Stimulated activated naive CD8-positive, alpha-beta T cell treated with anti-CD3 and anti-CD28 coated beads, Interleukin-15, amount 100 ng/mL, for 72 hours (primary cell): ENCODE measurements at regions not wholly inside any gene's neighbourhood (a gene's known extent, or its start where the extent isn't known, plus 50 kb on each side); places are given as distances from the start of the nearest gene placed in this dataset.
A peak's percentile ranks its signal among the peaks of the same experiment; 100 is the strongest.

Experiments used
- ATAC-seq: fragments of 150-1000 bp; cut with Tn5 transposase; 2 replicates; pipeline ENCODE4 v1.10.0; 2021; ENCODE audit warnings: mild to moderate bottlenecking, moderate library complexity
- DNase-seq, 2 donors: peaks; one replicate each; pipeline ENCODE4 v3.0.0; 2021 to 2022
- H3K27ac Mint-ChIP-seq, 2 donors: one replicate each; pipeline ENCODE4 v1.8.0; 2022; ENCODE audit warnings: mild to moderate bottlenecking in 2 of 2, mixed read lengths in 2 of 2, moderate library complexity in 2 of 2
- H3K27me3 Mint-ChIP-seq: one replicate; pipeline ENCODE4 v1.8.0; 2022; ENCODE audit warnings: mixed read lengths
- H3K4me1 Mint-ChIP-seq: one replicate; pipeline ENCODE4 v1.8.0; 2022; ENCODE audit warnings: mild to moderate bottlenecking, mixed read lengths
- H3K4me3 Mint-ChIP-seq, 2 donors: one replicate each; pipeline ENCODE4 v1.8.0; 2022; ENCODE audit warnings: mild to moderate bottlenecking in 2 of 2, mixed read lengths in 2 of 2, moderate library complexity in 1 of 2
- H3K9me3 Mint-ChIP-seq, 2 donors: one replicate each; pipeline ENCODE4 v1.8.0; 2022; ENCODE audit warnings: mixed read lengths in 2 of 2

DNA sequence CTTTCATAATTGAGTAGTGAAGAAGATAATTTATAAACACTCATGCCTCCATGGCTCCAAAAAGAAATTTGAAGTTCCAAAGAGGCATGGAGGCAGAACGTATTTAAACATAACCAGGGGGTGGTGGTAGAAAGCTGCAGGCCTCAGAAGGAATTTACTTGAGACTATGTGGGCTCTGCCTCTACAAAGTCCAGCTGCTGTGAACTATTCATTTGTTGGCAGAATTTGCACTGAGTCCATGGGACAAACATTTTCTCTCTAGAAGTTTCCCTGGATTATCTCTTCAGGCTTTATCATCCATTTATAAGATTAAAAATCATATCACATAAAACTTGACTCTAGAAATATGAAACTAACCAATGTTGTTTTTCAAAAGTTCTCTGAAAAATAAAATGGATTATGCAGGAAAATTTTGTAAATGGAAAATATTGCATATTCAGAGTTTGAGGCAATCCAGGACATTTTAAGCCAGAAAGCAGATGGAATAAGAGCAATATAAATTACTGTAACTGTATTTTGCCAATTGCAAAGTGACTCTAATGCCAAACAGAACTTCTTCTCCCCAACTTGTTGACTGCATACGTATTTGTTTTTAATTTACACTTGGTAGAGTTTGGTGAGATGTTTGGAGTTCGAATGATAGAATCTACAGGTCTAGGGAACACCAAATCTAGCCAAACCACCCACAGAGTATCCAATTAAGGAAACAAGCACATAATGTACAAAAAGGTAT lies 258.2 kb downstream of the ENC1 start:
- Mint-ChIP-seq H3K4me3 (no peak overlapping the region), H3K27ac (no peak overlapping the region), H3K9me3 (no peaks in the 10 kb centered on the region), H3K4me1 (no peaks in the 10 kb centered on the region), H3K27me3 (peaks cover 16% of the 10 kb centered on the region)
- DNase-seq (no peak), ATAC-seq (no peak)

DNA sequence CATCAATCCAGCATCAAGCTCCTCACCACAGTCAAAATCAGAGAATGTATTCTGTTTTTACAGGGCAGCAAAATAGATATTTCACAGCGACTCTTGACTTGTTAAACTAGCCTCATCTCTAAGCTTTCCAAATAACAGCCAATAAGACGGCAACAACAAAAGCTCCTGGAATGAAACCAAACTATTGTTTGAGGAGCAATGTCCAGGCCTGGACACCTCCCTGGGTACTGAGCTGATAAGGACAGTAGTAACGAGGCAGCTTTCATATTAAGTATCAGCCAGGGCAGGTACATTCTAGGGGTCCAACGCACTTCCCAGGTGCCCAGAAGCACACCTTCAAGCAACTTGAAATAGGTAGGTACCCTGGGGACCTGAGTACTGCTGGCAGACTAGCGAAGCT lies 260.3 kb downstream of the ENC1 start:
- no peaks in the 10 kb centered on the region for H3K9me3 Mint-ChIP-seq
- H3K27ac Mint-ChIP-seq = no peak overlapping the region
- DNase-seq (no peak), ATAC-seq (no peak)
- no peaks in the 10 kb centered on the region for H3K4me1 Mint-ChIP-seq
- no peak overlapping the region for H3K4me3 Mint-ChIP-seq
- H3K27me3 Mint-ChIP-seq = peaks cover 16% of the 10 kb centered on the region

- Mint-ChIP-seq H3K27me3 (peaks cover 9% of the 10 kb centered on the region), H3K4me1 (no peaks in the 10 kb centered on the region), H3K9me3 (no peaks in the 10 kb centered on the region), H3K4me3 (no peak overlapping the region), H3K27ac (no peak overlapping the region)
- DNase-seq (no peak), ATAC-seq (no peak)
Measured at GRCh38 chr5:74378464-74378863, 262.1 kb downstream of the ENC1 start.

- H3K4me3 Mint-ChIP-seq = no peak overlapping the region
- H3K27me3 Mint-ChIP-seq = peaks cover 8% of the 10 kb centered on the region
- DNase-seq (no peak), ATAC-seq (no peak)
- no peaks in the 10 kb centered on the region for H3K4me1 Mint-ChIP-seq
- no peak overlapping the region for H3K27ac Mint-ChIP-seq
- H3K9me3 Mint-ChIP-seq = no peaks in the 10 kb centered on the region
Measured at GRCh38 chr5:74376187-74376586, 264.3 kb downstream of the ENC1 start.

DNA sequence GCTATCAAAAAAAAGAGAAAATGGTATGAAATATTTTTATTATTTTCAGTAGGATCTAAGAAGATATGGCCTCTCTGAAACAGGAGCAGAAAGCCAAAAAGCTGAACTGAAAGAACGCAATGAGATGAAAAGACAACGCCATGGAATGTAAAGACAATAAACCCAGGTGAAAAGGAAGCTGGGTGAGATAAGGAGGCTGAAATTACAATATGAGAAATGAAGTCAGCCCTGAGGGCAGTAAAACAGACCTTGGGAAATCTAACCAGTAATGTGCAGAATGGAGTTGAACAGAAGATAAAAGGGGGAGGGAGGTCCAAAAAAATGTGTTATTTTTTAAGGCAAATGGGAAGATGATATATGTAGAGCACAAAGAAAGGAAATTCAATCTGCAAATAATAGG lies 265.3 kb downstream of the ENC1 start:
- no peak for ATAC-seq
- Mint-ChIP-seq H3K27ac (no peak overlapping the region), H3K27me3 (peaks cover 8% of the 10 kb centered on the region), H3K4me3 (no peak overlapping the region), H3K9me3 (no peaks in the 10 kb centered on the region), H3K4me1 (no peaks in the 10 kb centered on the region)
- DNase-seq = no peak

GRCh38 chr5:74374656-74375055 lies 265.9 kb downstream of the ENC1 start:
- DNase-seq (no peak), ATAC-seq (peak; percentile 54)
- H3K27me3 Mint-ChIP-seq = peaks cover 8% of the 10 kb centered on the region
- H3K4me1 Mint-ChIP-seq = no peaks in the 10 kb centered on the region
- H3K27ac Mint-ChIP-seq = no peak overlapping the region
- no peak overlapping the region for H3K4me3 Mint-ChIP-seq
- H3K9me3 Mint-ChIP-seq = no peaks in the 10 kb centered on the region

DNA sequence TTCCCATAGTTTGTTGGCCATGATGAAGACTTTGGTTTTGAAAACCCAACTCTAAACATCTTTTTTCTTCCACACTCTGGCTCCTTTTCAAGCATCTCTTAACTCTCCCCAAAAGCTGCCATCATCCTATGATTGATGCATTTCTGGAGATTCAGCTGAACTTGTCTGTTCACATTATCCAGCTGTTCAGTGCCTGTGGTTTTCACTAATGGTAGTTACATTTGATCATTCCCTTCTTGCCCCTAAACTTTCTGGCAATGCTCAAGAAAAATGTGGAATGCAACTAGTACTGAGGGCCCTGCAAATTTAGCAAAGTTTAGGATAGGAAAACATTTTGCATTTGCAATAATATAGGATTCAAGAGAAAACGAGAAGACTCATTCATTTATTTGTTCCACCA lies 267.5 kb downstream of the ENC1 start:
- ATAC-seq = no peak
- no peaks in the 10 kb centered on the region for H3K27me3 Mint-ChIP-seq
- no peak overlapping the region for H3K27ac Mint-ChIP-seq
- H3K4me1 Mint-ChIP-seq = no peaks in the 10 kb centered on the region
- no peak overlapping the region for H3K4me3 Mint-ChIP-seq
- no peak for DNase-seq
- H3K9me3 Mint-ChIP-seq = no peaks in the 10 kb centered on the region

- Mint-ChIP-seq H3K9me3 (no peaks in the 10 kb centered on the region), H3K27me3 (no peaks in the 10 kb centered on the region), H3K4me1 (no peaks in the 10 kb centered on the region), H3K27ac (no peak overlapping the region), H3K4me3 (no peak overlapping the region)
- ATAC-seq = no peak
- DNase-seq = no peak
Measured at GRCh38 chr5:74372502-74373064, 267.9 kb downstream of the ENC1 start.

DNA sequence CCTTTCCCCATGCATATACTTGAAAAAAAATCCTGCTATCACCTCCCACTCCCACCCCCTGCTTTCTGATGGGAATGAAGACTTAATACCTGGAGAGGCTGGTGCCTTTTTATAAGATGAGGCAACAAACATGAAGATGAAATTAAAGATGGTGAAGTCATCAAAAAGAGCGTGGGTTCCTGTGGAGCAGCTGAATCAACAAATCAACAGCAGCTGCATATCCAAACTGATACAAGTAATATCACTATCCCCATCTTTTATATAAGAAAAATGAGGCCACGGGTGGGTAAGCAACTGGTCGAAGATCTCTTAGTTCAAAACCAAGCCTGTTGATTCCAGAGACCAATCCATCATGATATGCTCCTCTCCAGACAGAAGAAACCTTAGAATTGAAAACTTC lies 268.5 kb downstream of the ENC1 start:
- H3K4me1 Mint-ChIP-seq = no peaks in the 10 kb centered on the region

DNA sequence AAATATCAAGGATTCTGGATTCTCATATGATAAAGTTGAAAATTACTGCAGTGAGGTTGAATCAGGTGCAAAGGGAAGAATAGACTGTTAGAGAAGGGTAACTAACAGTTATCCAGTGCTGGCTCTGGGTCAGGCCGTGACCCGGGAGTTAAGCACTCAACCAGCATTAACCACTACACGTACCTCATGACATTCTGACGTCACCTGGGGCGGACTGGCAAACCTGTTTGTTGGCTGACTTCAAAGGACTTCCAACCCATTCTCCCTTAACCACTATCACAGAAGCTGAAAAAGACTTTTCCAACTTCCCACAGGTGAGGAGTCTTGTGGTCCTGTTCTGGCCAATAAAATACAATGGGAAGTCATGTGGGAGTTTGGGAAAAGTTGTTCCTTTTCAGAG lies 268.9 kb downstream of the ENC1 start:
- Mint-ChIP-seq H3K9me3 (no peaks in the 10 kb centered on the region), H3K4me3 (no peak overlapping the region), H3K4me1 (no peaks in the 10 kb centered on the region), H3K27ac (peak overlapping the region in 1 of 2 donors; percentile 43), H3K27me3 (no peaks in the 10 kb centered on the region)
- ATAC-seq (no peak), DNase-seq (no peak)

More for the DNA sequence above, 268.5 kb downstream of the ENC1 start:
- Mint-ChIP-seq H3K27ac (no peak overlapping the region), H3K27me3 (no peaks in the 10 kb centered on the region), H3K9me3 (no peaks in the 10 kb centered on the region), H3K4me3 (no peak overlapping the region)
- no peak for DNase-seq
- no peak for ATAC-seq

GRCh38 chr5:74370168-74370567 lies 270.4 kb downstream of the ENC1 start:
- Mint-ChIP-seq H3K4me3 (no peak overlapping the region), H3K9me3 (no peaks in the 10 kb centered on the region), H3K27me3 (no peaks in the 10 kb centered on the region), H3K4me1 (no peaks in the 10 kb centered on the region), H3K27ac (peak overlapping the region in 1 of 2 donors; percentile 43)
- ATAC-seq (no peak), DNase-seq (no peak)

DNA sequence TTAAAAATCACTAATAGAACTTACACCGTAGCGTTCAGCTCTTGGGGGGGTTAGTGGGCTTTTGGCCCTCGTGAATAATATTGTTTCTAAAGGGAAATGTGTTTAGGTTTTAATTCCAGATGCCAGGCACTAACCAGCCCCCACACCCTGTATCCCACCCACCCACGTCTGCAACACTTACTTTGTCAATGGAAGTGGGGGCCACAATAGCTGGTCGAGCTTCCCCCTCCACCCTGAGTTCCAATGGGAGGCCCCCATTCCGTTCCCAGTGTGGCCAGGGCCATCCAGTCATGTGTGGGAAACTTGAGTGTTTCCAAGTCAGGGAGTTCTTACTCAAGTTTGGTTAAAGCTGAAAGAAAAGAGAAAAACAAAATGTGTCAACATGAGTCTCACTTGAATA lies 271.4 kb downstream of the ENC1 start:
- ATAC-seq (no peak), DNase-seq (no peak)
- Mint-ChIP-seq H3K4me1 (no peaks in the 10 kb centered on the region), H3K4me3 (no peak overlapping the region), H3K27me3 (no peaks in the 10 kb centered on the region), H3K27ac (peak overlapping the region in 1 of 2 donors; percentile 10), H3K9me3 (no peaks in the 10 kb centered on the region)

DNA sequence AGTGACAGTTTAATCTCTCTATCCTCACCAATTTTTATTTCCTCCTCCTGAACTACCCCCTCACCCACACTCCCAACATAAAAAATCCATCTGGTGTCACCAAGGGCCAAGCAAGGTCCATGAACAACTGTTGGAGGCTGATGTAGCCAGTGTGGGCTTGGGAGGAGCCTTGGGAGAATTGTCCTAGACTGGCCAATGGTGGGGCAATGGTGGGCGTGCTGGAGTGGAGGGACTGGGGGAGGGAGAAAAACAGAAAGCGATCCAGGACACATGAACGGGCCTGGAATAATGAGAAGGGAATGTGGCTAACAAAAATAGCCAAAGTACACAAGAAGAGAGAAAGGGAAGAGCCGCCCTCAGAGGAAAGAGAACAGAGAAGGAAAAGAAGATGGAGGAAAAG lies 272.6 kb downstream of the ENC1 start:
- Mint-ChIP-seq H3K27ac (no peak overlapping the region), H3K4me3 (no peak overlapping the region)

DNA sequence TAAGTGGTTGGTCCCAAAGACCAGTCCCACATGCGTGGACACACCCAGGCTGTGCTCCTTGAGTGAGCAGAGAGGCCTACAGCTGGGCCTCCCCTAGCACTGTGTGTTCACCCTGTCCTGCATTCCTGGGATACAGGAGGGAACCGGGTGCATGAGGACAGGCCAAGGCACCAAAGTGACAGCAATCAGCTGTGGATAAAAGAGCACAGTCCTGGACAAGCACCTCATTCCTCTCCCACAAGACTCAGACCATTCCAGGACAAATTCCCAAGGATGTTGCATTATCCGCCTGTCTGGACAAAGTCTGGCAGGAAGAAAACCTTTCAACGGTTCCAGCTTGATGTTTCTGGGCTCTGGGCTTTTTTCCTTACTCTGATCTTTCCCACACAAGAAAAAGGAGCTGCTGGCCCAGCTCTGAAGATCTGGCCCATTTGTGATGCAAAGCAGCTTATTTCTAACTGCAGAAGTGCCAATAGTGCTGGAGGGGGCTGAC lies 273.2 kb downstream of the ENC1 start:
- Mint-ChIP-seq H3K27me3 (no peaks in the 10 kb centered on the region), H3K27ac (no peak overlapping the region), H3K4me1 (no peaks in the 10 kb centered on the region), H3K9me3 (no peaks in the 10 kb centered on the region), H3K4me3 (no peak overlapping the region)
- DNase-seq (no peak), ATAC-seq (no peak)

More for the DNA sequence above, 272.6 kb downstream of the ENC1 start:
- Mint-ChIP-seq H3K4me1 (no peaks in the 10 kb centered on the region), H3K9me3 (no peaks in the 10 kb centered on the region), H3K27me3 (no peaks in the 10 kb centered on the region)
- no peak for ATAC-seq
- no peak for DNase-seq

DNA sequence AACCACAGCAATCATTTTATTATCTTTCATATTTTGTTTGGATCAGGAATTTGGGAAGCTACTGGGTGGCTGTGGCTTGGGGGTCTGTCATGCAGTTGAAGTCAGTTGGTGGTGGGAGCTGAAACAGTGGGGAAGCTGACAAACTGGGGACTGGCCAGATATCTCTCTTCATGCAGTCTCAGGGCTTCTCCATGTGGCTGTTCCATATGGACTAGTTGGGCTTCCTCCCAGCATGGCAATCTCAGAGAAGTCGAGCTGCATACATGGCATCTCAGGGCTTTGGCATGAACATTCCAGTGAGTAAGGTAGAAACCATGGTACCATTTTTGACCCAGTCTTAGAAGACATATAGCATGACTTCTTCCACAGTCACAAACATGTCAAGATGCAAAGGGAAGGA lies 274.8 kb downstream of the ENC1 start:
- no peak overlapping the region for H3K4me3 Mint-ChIP-seq
- ATAC-seq (no peak), DNase-seq (no peak)
- H3K27me3 Mint-ChIP-seq = no peaks in the 10 kb centered on the region
- H3K9me3 Mint-ChIP-seq = no peaks in the 10 kb centered on the region
- no peak overlapping the region for H3K27ac Mint-ChIP-seq
- no peaks in the 10 kb centered on the region for H3K4me1 Mint-ChIP-seq

GRCh38 chr5:74364507-74364906 lies 276.0 kb downstream of the ENC1 start:
- Mint-ChIP-seq H3K27me3 (no peaks in the 10 kb centered on the region), H3K9me3 (no peaks in the 10 kb centered on the region), H3K4me3 (no peak overlapping the region), H3K27ac (no peak overlapping the region), H3K4me1 (no peaks in the 10 kb centered on the region)
- DNase-seq (no peak), ATAC-seq (no peak)
